Loucy (cell line): ENCODE measurements at regions not wholly inside any gene's neighbourhood (a gene's known extent, or its start where the extent isn't known, plus 50 kb on each side); places are given as distances from the start of the nearest gene placed in this dataset.

Experiments used
- H2AFZ ChIP-seq: fragments of 200-600 bp; sonication (generic); 2 replicates; pipeline ENCODE4 v1.6.0; 2016; ENCODE audit warnings: antibody characterized with exemption, mild to moderate bottlenecking, low read length, moderate library complexity
- H3F3A ChIP-seq: fragments of 200-600 bp; 2 replicates; pipeline ENCODE4 v1.6.0; 2016; ENCODE audit warnings: antibody characterized with exemption, low read depth, mild to moderate bottlenecking
- H3K27me3 ChIP-seq: fragments of 200-600 bp; sonication (generic); 2 replicates; pipeline ENCODE4 v1.6.1; 2014; ENCODE audit warnings: low read length, mild to moderate bottlenecking; ENCODE audit not compliant: insufficient read depth, poor library complexity, severe bottlenecking
- H3K36me3 ChIP-seq: fragments of 200-600 bp; sonication (generic); 2 replicates; pipeline ENCODE4 v1.6.1; 2016; ENCODE audit warnings: low read length; ENCODE audit not compliant: insufficient read depth
- H3K4me1 ChIP-seq: fragments of 200-600 bp; sonication (generic); 2 replicates; pipeline ENCODE4 v1.5.1; 2014; ENCODE audit warnings: low read length, mild to moderate bottlenecking; ENCODE audit not compliant: insufficient read depth, poor library complexity, severe bottlenecking
- H3K4me2 ChIP-seq: fragments of 200-600 bp; sonication (generic); 2 replicates; pipeline ENCODE4 v1.6.0; 2014; ENCODE audit warnings: antibody characterized with exemption, low read length, low read depth, mild to moderate bottlenecking; ENCODE audit not compliant: poor library complexity, severe bottlenecking
- H3K4me3 ChIP-seq: fragments of 200-600 bp; sonication (generic); 2 replicates; pipeline ENCODE4 v1.5.1; 2014; ENCODE audit warnings: low read length, mild to moderate bottlenecking, mixed read lengths; ENCODE audit not compliant: poor library complexity, severe bottlenecking
- H3K79me2 ChIP-seq: fragments of 200-600 bp; sonication (generic); 2 replicates; pipeline ENCODE4 v1.6.1; 2014; ENCODE audit warnings: low read length; ENCODE audit not compliant: insufficient read depth
- H3K9ac ChIP-seq: fragments of 200-600 bp; sonication (generic); 2 replicates; pipeline ENCODE4 v1.6.0; 2014; ENCODE audit warnings: mild to moderate bottlenecking, low read depth, low read length, moderate library complexity; ENCODE audit not compliant: poor library complexity, severe bottlenecking
- H3K9me2 ChIP-seq: fragments of 200-600 bp; sonication (generic); replicated peaks from 2 replicates; pipeline ENCODE4 v1.6.1; 2016; ENCODE audit warnings: low read depth, low read length, mixed read lengths
- H3K9me3 ChIP-seq: fragments of 200-600 bp; sonication (generic); 2 replicates; pipeline ENCODE4 v1.6.1; 2014; ENCODE audit warnings: mild to moderate bottlenecking, antibody characterized with exemption, low read length, low read depth; ENCODE audit not compliant: insufficient read depth
- H4K20me1 ChIP-seq: fragments of 200-600 bp; sonication (generic); 2 replicates; pipeline ENCODE4 v1.6.0; 2014; ENCODE audit warnings: antibody characterized with exemption, low read length, mild to moderate bottlenecking; ENCODE audit not compliant: insufficient read depth, poor library complexity, severe bottlenecking
- CTCF ChIP-seq: fragments of 200-600 bp; sonication (generic); conservative IDR thresholded peaks from 2 replicates; pipeline ENCODE4 v1.5.1; 2014; ENCODE audit warnings: mild to moderate bottlenecking, antibody characterized with exemption, low read length
- EZH2phosphoT487 ChIP-seq: fragments of 200-600 bp; IDR thresholded peaks from 2 replicates; pipeline ENCODE4 v1.6.1; 2018; ENCODE audit warnings: antibody characterized with exemption, mild to moderate bottlenecking, moderate library complexity, borderline replicate concordance

- Histone ChIP-seq H3K4me3 (no peak overlapping the region), H3K9me3 (no peaks in the 10 kb centered on the region; the same call in 1 of the 2 replicates), H3K9ac (no peak overlapping the region), H3K36me3 (no peaks in the 10 kb centered on the region), H3F3A (no peaks in the 10 kb centered on the region), H3K27me3 (no peaks in the 10 kb centered on the region), H3K4me1 (no peaks in the 10 kb centered on the region), H3K79me2 (no peaks in the 10 kb centered on the region), H2AFZ (no peak overlapping the region), H3K9me2 (no peaks in the 10 kb centered on the region), H3K4me2 (no peak overlapping the region), H4K20me1 (no peaks in the 10 kb centered on the region)
- TF ChIP-seq CTCF, result no peak
- TF ChIP-seq EZH2phosphoT487, result no peak
Measured at GRCh38 chr16:65843941-65844340, 522.5 kb upstream of the CDH5 start.

- H3K4me3 ChIP-seq, result no peak overlapping the region
- H4K20me1 ChIP-seq, result no peaks in the 10 kb centered on the region
- no peak overlapping the region for H3K4me2 ChIP-seq
- no peaks in the 10 kb centered on the region for H3K27me3 ChIP-seq
- TF ChIP-seq EZH2phosphoT487, result no peak
- H3K9me2 ChIP-seq, result no peaks in the 10 kb centered on the region
- H3K36me3 ChIP-seq, result no peaks in the 10 kb centered on the region
- no peaks in the 10 kb centered on the region for H3F3A ChIP-seq
- H3K4me1 ChIP-seq, result no peaks in the 10 kb centered on the region
- no peaks in the 10 kb centered on the region; the same call in 1 of the 2 replicates for H3K9me3 ChIP-seq
- no peak overlapping the region for H2AFZ ChIP-seq
- H3K9ac ChIP-seq, result no peak overlapping the region
- no peaks in the 10 kb centered on the region for H3K79me2 ChIP-seq
Measured at GRCh38 chr16:65842067-65842466, 524.4 kb upstream of the CDH5 start.

- H3K79me2 ChIP-seq, result no peaks in the 10 kb centered on the region
- no peak overlapping the region for H3K4me3 ChIP-seq
- H3K9me2 ChIP-seq, result no peaks in the 10 kb centered on the region
- no peak overlapping the region for H2AFZ ChIP-seq
- no peak overlapping the region for H3K4me2 ChIP-seq
- H3K9ac ChIP-seq, result no peak overlapping the region
- no peaks in the 10 kb centered on the region for H4K20me1 ChIP-seq
- H3K36me3 ChIP-seq, result no peaks in the 10 kb centered on the region
- no peaks in the 10 kb centered on the region for H3K4me1 ChIP-seq
- no peaks in the 10 kb centered on the region for H3K27me3 ChIP-seq
- no peak for TF ChIP-seq CTCF
- no peak for TF ChIP-seq EZH2phosphoT487
- H3K9me3 ChIP-seq, result no peaks in the 10 kb centered on the region; the same call in 1 of the 2 replicates
- no peaks in the 10 kb centered on the region for H3F3A ChIP-seq
Measured at GRCh38 chr16:65838001-65838400, 528.5 kb upstream of the CDH5 start.

GRCh38 chr16:65837464-65837863 is 529.0 kb upstream of the CDH5 start:
- Histone ChIP-seq H3K36me3 (no peaks in the 10 kb centered on the region), H2AFZ (no peak overlapping the region), H3K9me2 (no peaks in the 10 kb centered on the region), H3K9ac (no peak overlapping the region), H3K9me3 (no peaks in the 10 kb centered on the region; the same call in 1 of the 2 replicates), H3F3A (no peaks in the 10 kb centered on the region), H3K27me3 (no peaks in the 10 kb centered on the region), H3K4me1 (no peaks in the 10 kb centered on the region), H3K79me2 (no peaks in the 10 kb centered on the region), H3K4me2 (no peak overlapping the region), H4K20me1 (no peaks in the 10 kb centered on the region), H3K4me3 (no peak overlapping the region)
- no peak for TF ChIP-seq CTCF
- no peak for TF ChIP-seq EZH2phosphoT487
